HG03108 (cell line): ENCODE measurements at regions not wholly inside any gene's neighbourhood (a gene's known extent, or its start where the extent isn't known, plus 50 kb on each side); places are given as distances from the start of the nearest gene placed in this dataset.

Experiments used
- ATAC-seq: cut with Tn5 transposase; IDR thresholded peaks from one replicate; pipeline ENCODE4 v1.9.1; 2021; ENCODE audit warnings: moderate library complexity; ENCODE audit not compliant: unreplicated experiment

DNA sequence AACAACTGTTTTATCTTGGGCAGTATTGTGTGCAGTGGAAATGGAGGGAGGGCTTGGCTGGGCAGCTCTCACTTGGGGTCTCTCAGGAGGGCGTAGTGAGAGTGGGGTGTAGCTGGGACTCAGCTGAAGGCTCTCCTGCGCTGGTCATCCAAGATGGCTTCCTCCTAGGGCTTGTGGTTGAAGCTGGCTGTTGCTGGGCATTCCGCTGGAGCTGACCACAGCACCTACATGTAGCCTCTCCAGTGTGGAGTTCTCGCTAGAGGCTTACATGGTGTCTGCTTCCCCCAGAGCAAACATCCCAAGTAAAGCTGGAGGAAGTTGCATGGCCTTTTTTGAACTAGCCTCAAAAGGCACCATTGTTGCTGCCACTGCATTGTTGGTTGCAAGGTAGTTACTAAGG lies 344.1 kb upstream of the MARCKS start:
- no peak for ATAC-seq

DNA sequence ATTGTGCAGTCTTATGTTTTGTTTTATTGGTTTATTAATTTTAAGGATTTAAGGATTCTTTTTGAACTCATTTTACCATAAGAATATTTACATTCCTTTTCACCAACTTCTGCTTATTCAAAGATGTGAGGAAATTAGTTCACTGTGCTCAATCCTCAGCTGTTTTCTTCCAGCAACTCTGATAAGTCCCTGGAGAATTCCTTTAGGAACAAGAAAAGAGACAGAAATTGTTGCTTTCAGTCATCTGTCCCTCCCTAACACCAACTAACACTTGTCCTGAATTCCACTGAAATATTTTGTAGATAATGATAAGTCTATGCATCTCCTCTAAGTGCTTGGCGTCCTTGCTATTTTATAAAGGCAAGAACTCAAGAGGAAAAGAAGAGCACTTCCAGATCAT lies 334.8 kb upstream of the MARCKS start:
- no peak for ATAC-seq

DNA sequence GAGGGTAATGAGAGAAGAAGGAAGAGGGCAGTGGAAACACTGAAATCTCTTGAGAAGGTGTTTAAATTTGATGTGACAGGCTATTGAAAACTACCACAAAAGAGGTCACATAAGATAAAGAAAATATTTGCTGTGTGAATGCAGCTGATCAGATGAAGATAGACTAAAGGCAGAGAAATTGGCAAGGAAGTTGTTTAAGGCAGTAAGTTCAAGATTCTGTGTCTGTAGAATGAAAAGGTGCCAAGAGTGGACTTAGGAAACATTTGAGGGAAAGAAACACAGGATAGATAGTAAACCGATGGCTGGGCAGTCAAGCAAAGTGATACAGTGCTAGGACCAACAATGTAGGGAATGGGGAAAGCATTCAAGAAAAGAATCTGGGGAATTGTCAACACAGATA lies 332.3 kb upstream of the MARCKS start:
- ATAC-seq: no peak

DNA sequence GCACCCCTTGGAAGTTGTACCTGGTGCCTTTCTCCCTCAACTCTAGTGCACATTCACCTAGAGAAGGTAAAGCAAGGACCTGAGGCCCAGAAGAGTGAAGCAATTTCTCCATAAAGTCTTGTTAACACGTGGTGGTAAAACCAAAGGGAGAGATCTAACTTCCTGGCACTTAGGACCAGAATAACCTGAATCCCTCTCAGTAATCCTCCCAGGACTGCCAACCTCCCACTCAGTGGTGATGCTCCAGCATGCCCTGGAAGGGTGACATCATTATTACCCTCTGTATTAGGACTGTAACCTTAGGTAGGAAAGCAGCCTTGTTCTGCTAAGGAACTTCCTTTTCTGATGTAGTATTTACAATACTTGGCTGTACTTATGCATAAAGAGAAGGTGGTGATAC lies 330.6 kb upstream of the MARCKS start:
- ATAC-seq: no peak

DNA sequence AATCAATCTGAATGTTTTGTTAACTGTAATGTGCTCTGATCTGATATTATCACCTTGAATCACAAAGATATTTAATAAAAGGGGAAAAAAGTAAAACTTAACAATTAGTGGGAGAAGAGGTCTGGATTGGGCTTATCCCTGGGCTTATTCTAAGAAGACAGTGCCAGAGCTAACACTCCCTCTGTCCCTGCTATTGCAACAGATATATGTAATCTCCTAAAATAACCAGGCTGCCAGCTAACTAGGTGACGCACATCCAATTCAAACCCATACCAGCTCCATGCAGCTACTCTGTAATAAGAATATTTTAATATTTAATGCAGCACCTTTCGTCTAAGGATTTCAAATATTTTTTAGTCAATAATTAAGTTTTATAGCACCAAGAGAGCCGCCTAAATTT lies 330.1 kb upstream of the MARCKS start:
- ATAC-seq: no peak

DNA sequence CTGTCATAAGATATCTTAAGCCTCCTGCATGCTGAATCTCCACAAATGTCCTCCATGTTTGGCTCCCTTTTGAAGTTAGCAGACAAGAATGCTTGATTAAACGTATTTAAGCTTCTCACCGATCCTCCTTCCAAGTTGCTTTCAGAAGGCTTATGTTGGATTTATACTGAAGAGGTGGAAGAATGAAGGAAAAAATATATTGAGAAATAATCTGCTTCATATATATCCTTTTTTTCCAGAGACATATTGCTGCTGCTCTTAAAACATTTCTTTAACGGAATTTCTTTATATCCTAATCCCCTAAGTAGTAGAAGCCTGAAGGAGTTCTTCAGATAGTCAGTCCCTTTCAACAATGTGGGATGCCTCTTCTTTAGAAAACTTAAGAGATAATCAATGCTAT lies 329.0 kb upstream of the MARCKS start:
- no peak for ATAC-seq

DNA sequence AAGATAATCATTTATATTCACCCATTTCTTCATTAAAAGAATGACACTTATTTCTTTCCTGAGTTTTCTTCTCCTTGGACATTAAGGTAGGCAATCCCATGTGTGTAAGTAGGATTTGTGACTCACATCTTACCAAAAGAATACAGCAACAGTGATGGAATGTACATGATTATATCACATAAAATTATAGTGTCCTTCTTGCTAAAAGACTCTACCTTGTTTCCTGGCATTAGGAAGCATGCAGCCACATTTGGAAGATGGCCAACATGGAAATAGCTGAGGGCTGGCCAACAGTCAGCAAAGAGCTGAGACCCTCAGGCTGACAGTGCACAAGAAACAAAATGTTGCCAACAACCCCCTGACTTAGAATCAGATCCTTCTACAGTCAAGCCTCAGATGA lies 327.9 kb upstream of the MARCKS start:
- ATAC-seq: no peak

DNA sequence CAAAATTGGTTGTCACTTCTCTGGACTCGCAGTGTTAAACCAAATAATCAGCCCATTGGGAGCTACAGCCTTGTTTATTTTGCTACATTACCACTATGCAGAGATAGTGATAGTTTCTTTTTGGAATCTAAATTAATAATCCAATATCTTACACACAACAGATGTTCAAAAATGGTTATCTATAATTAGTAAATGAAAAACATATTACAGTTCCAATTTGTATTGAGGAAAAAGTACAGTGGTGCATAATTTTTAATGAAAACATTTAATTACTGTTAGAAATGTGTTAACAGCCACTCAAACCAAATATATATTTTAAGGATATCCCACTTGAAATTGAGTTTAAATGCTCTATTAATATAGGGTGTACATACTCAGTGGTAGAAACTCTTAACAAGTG lies 327.3 kb upstream of the MARCKS start:
- no peak for ATAC-seq

DNA sequence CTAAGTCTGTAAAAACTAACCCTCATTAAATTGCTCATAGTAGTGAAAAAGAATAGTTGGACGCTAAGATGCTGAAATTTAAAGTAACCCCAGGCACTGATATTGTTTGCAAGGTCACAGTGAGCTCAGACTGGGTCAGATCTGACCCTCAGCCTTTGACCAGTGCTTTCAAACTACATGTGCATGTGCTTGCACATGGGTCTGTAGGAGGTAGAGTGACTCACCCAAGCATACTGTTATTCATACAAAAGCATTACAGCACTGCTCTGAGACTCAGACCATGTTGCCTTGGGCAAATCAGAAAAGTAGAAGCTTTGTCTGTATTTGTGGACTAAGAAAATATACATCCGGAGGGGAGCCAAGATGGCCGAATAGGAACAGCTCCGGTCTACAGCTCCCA lies 326.4 kb upstream of the MARCKS start:
- no peak for ATAC-seq

DNA sequence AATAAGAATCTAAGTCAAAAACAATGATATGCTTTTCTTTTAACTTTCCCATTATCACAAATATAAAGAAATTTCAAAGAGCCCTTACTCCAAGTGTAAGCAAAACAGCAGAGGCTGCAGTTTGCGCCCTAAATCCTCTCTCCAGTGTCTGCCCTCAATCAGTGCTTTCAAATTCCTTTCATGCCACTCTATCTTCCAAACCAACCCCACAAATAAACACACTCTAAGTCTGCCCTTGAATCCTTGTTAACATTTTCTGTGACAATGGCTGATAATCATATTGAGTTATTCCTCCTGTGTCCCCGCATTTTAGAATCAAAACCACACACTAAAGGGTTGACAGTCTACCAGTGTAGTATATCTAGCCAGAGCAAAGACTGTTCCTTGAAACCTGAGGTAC lies 317.9 kb upstream of the MARCKS start:
- no peak for ATAC-seq

DNA sequence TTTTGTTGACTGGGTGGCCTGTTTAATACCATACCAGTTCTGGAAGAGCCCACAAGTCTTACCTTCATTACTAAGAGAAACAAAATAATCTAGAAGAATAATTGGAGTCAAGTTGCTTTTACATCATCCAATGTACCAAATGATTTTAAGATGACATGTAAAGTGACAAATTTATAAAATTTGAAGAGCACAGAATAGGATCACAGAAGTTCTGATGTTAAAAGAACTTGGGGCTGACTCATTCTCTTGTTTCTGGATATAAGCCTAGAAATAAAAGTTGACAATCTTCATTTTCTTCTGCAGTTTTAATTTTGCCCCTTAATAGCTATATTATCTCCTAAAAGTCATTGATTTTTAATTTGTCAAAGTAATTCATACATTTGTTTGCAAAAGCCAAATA lies 317.5 kb upstream of the MARCKS start:
- no peak for ATAC-seq

DNA sequence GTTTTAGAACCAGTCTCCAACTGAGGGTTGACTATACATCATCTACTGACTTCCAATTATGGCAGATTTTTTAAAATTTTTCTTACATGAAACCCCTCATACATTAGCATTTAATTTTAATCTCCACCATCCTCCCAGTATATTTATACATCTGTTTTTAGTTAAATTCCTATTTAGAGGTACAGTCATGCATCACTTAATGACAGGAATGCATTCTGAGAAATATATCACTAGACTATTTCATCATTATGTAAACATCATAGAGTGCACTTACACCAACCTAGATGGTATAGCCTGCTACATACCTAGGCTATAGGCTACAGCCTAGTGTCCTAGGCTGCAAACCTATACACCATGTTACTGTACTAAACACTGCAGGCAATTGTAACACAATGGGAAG lies 316.7 kb upstream of the MARCKS start:
- ATAC-seq: no peak

DNA sequence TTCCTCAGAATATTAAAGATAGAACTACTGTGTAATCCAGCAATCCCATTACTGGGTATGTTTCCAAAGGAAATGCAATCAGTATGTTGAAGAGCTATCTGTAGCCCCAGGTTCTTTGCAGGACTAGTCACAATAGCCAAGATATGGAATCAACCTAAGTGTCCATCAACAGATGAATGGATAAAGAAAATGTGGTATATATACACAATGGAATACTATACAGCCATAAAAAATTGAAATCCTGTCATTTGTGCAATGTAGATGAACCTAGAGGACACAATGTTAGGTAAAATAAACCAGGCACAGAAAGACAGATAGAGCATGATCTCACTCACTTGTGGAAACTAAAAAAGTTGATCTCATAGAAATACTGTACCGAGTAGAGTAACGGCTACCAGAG lies 306.0 kb upstream of the MARCKS start:
- no peak for ATAC-seq

DNA sequence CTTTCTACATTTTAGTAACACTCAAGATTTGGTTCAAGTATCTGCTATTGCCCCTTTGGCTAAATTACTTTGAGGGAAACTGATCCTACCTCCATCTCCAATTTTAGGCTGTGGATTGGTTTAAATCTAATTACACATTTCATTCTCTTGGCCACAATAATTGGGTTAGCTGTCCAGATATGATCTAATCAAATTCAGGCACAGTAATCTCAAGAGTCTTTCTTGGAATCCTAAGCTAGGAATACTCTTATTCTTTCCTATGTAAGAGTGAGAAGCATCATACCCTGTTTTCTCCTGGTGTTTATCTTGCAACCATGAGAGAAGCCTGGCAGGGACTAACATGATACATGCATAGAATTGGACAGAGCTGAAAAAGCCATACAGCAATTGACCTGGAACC lies 300.4 kb upstream of the MARCKS start:
- ATAC-seq: no peak

DNA sequence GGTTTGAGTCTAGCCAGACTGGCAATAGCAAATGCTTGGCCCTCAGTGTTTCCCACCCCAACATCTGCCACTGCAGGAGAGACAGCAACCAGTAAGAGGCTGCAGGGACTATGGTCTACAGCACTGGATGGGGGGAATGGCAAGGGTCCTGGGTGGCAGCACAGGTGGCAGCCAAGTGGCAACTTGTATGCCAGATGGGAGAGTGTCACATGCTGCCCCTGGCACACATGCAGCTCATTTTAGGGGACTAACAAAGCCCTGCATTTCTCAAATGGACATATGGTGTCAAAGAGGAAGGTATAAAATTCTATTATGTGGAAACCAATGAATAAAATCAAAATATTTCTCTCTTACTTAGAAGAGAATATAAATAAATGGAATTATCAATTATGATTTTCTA lies 298.7 kb upstream of the MARCKS start:
- ATAC-seq: no peak

DNA sequence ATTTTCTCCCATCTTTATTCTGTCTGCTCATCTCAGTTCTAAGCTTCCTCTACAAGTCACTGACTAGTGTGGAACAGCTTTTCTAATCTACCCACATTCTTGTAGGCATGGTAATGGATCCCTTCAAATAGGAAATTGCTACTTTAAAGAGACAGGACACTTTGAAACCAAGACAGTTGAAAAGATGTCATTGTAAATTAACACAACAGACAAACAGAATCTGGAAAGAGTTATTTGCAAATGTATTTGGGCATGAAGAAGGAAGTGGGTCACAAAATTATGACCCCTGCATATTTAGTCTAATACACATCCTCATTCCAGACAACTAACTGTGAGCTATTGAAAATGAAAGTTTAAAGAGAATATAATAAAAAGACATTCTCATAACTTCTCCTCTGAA lies 298.2 kb upstream of the MARCKS start:
- ATAC-seq: no peak

DNA sequence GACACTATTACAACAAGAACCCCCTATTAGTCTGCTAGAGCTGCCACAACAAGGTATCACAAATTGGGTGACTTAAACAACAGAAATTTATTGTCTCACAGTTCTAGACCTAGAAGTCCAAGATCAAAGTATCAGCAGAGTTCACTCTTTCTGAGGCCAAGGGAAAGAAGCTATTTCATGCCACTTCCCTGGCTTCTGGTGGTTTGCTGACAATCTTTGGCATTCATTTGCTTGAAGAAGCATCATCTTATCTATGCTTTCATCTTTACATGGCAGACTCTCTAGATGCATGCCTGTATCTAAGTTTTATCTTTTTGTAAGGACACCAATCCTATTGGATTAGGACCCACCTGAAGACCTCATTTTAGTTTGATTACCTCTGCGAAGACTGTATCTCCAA lies 296.8 kb upstream of the MARCKS start:
- no peak for ATAC-seq

DNA sequence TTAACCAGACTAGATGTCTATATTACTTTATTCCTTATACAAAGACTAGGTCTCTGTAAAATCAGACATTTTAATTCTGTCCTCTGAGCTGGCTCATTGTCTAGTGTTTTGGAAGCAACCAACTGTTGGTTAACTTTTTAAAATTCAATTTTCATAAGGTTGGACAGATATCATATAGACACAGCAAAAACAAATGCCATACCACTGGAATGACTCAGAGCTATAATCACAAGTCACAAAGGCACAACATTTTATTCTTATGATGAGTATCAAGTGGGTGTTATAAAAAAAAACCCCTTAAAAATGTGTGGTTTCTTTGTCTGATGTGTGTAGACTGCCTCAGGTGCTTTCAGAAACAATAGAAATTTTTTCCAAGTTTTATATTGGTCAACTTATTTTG lies 296.2 kb upstream of the MARCKS start:
- no peak for ATAC-seq

DNA sequence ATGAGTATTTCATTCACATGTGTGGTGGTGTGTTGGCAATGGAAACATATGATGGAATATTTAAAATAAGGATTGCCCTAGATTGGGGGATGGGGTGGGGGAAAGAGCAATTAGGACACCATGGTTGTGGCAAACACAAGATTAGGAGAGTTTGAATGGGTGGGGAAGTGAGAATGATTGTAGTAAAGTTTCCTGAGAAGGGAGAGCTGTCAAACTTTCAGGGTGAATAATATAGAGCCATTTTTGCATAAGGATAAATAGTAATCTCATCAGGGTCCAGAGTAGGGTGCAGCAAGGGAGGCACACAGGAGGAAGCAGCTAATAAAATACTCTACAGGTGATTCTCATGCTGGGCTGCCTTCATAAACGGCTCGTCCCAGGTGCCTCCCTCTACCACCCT lies 294.9 kb upstream of the MARCKS start:
- no peak for ATAC-seq

DNA sequence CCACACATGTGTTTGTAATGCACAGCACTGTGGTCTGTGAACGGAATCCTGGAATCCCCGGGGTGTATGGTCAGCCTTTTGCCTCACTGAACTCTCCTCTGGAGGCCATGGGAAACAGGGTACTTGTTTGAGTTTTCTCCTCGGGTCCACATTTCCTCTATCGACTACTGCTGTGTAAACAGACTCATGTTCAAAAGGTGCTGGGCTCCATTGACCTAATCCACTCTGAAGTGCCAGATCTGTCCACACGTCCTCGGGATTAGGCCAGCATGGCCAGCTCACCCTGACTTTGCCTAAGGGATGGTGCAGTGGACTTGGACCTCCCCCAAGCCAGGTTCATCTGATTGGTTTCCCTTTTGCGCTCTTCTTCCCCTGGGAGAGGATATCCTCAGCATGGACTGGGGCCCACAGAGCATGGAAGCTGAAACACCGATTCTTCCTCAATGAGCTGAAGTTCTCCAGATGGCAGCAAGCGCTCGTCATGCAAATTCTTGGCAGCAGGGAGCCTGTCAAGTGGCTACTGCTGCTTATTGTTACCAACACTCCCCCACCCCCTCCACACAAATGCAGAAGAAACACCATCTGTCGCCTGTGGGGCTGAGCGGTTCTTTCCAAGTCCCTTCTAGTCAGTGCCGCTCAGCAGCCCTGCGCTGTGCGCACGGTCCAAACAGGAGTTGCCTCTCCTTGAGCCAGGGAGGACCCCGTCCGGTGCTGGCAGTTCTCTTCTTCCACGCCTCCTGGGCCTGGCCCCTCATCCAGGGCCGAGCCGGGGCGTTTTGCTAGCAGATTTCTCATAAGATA lies 292.6 kb upstream of the MARCKS start:
- no peak for ATAC-seq

DNA sequence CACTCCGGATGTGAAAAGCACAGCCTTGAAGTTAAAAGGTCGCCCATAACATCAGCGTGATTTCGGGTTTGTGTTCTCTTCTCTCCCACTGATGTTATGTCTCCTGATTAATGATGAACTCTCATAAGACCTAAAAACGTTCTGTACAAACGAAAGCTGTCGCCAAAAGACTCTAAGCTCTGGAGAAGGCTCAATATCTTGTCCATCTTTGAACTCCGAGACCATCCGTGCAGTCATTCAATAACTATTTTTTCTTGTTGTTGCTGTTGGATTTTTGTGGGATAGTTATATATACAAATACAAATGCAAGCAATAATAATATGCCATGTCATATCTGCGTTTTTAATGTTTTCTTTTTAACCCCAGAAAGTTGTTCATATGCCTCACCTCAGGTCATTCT lies 291.8 kb upstream of the MARCKS start:
- no peak for ATAC-seq

DNA sequence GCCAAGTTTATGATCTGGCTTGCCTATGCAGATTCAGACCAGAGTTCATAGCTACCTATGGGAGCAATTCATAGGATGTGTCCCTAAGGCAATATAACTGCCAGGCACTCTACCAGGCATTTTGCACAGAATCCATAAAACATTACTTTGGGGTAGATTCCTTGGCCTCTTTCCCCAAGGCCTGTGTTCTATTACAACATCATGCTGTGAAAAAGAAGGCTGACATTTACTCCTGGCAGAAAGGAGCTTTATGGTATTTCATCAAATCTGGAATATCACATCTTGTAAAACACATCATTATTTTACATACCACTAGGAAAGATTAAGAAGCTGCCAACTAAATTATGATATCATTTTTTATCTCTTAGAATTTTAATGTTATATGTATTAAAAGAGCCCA lies 287.0 kb upstream of the MARCKS start:
- no peak for ATAC-seq

DNA sequence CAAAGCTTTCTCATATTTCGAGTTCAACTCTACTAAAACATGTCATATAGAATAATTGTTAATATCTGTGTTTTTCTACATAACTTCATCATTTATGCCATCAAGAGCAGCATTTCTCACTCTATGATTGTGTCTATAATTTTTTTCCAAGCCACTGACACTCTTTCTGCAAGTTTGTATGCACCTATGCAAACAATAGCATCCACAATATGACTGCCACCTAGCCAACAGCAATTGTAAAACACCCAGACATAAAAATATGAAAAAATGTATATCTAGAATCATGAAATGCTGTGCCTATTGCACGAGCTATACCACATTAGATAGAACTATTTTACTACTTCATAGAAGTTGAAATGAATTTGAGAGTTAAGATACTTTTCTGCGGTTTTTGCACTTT lies 286.5 kb upstream of the MARCKS start:
- no peak for ATAC-seq
